ENCODE measurements at regions not wholly inside any gene's neighbourhood (a gene's known extent, or its start where the extent isn't known, plus 50 kb on each side); places are given as distances from the start of the nearest gene placed in this dataset.

GRCh38 chr4:141905751-141906150, 269.4 kb downstream of the IL15 start:
- no peaks in the 10 kb centered on the region for H3K4me1 Mint-ChIP-seq (ENCODE audit: low read depth)
- DNase-seq (no peak), ATAC-seq (no peak)
- H3K4me3 Mint-ChIP-seq = no peak overlapping the region
- H3K27me3 Mint-ChIP-seq (ENCODE audit: low read depth) = no peaks in the 10 kb centered on the region
- no peaks in the 10 kb centered on the region for H3K9me3 Mint-ChIP-seq (ENCODE audit: insufficient read depth)
- H3K27ac Mint-ChIP-seq = no peak overlapping the region
- ChIA-PET CTCF (no interaction called here), POLR2A (no interaction called here)
- H3K36me3 Mint-ChIP-seq (ENCODE audit: low read depth) = no peaks in the 10 kb centered on the region

GRCh38 chr4:141909541-141909940, 273.2 kb downstream of the IL15 start:
- DNase-seq (no peak), ATAC-seq (no peak)
- Mint-ChIP-seq H3K4me1 (ENCODE audit: low read depth) (no peaks in the 10 kb centered on the region), H3K27me3 (ENCODE audit: low read depth) (peaks cover 2% of the 10 kb centered on the region), H3K27ac (no peak overlapping the region), H3K9me3 (ENCODE audit: insufficient read depth) (no peaks in the 10 kb centered on the region), H3K36me3 (ENCODE audit: low read depth) (no peaks in the 10 kb centered on the region), H3K4me3 (no peak overlapping the region)
- ChIA-PET POLR2A (no interaction called here), CTCF (no interaction called here)

- H3K4me1 Mint-ChIP-seq (ENCODE audit: low read depth) = no peaks in the 10 kb centered on the region
- DNase-seq (no peak), ATAC-seq (no peak)
- H3K27ac Mint-ChIP-seq = no peak overlapping the region
- no peaks in the 10 kb centered on the region for H3K36me3 Mint-ChIP-seq (ENCODE audit: low read depth)
- CTCF ChIA-PET = no interaction called here
- POLR2A ChIA-PET = no interaction called here
- peaks cover 2% of the 10 kb centered on the region for H3K27me3 Mint-ChIP-seq (ENCODE audit: low read depth)
- no peak overlapping the region for H3K4me3 Mint-ChIP-seq
- no peaks in the 10 kb centered on the region for H3K9me3 Mint-ChIP-seq (ENCODE audit: insufficient read depth)
These were observed 276.4 kb downstream of the IL15 start for GRCh38 chr4:141912831-141913230.

- no peak overlapping the region for H3K27ac Mint-ChIP-seq
- ATAC-seq = no peak
- POLR2A ChIA-PET = no interaction called here
These were observed 277.5 kb downstream of the IL15 start for GRCh38 chr4:141913928-141914327.

DNA sequence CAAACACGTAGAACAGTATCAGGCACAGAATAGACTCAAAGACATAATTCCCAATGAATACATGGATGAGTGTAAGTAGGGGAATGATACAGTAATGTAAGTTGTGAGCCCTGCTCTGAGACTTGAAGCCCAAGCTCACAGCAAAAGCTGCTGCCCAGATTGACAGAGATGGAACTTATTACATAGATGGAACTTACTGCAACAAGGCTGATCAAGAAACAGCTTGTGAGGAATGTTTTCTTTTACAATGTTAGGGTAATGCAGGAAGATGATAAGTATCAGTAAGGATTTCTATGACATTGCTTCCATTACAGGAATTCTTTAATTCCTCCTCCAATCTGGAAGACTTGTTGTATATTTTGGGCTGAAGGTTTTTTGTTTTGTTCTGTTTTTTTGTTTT, 278.4 kb downstream of the IL15 start:
- CTCF ChIA-PET = no interaction called here
- H3K9me3 Mint-ChIP-seq (ENCODE audit: insufficient read depth) = no peaks in the 10 kb centered on the region
- no peak for ATAC-seq
- H3K36me3 Mint-ChIP-seq (ENCODE audit: low read depth) = no peaks in the 10 kb centered on the region
- H3K4me3 Mint-ChIP-seq = no peak overlapping the region
- POLR2A ChIA-PET = no interaction called here
- H3K27ac Mint-ChIP-seq = no peak overlapping the region
- no peaks in the 10 kb centered on the region for H3K4me1 Mint-ChIP-seq (ENCODE audit: low read depth)
- peaks cover 2% of the 10 kb centered on the region for H3K27me3 Mint-ChIP-seq (ENCODE audit: low read depth)
- DNase-seq = no peak

More at GRCh38 chr4:141913928-141914327, 277.5 kb downstream of the IL15 start:
- Mint-ChIP-seq H3K9me3 (ENCODE audit: insufficient read depth) (no peaks in the 10 kb centered on the region), H3K4me3 (no peak overlapping the region), H3K4me1 (ENCODE audit: low read depth) (no peaks in the 10 kb centered on the region), H3K36me3 (ENCODE audit: low read depth) (no peaks in the 10 kb centered on the region), H3K27me3 (ENCODE audit: low read depth) (peaks cover 2% of the 10 kb centered on the region)
- CTCF ChIA-PET = no interaction called here
- no peak for DNase-seq

- ATAC-seq (no peak), DNase-seq (no peak)
- ChIA-PET POLR2A (no interaction called here), CTCF (no interaction called here)
- no peaks in the 10 kb centered on the region for H3K4me1 Mint-ChIP-seq (ENCODE audit: low read depth)
- H3K36me3 Mint-ChIP-seq (ENCODE audit: low read depth) = no peaks in the 10 kb centered on the region
- no peaks in the 10 kb centered on the region for H3K27me3 Mint-ChIP-seq (ENCODE audit: low read depth)
- H3K9me3 Mint-ChIP-seq (ENCODE audit: insufficient read depth) = no peaks in the 10 kb centered on the region
- no peak overlapping the region for H3K27ac Mint-ChIP-seq
- no peak overlapping the region for H3K4me3 Mint-ChIP-seq
These were observed 283.3 kb downstream of the IL15 start for GRCh38 chr4:141919649-141920048.

- Mint-ChIP-seq H3K4me1 (ENCODE audit: low read depth) (no peaks in the 10 kb centered on the region), H3K9me3 (ENCODE audit: insufficient read depth) (no peaks in the 10 kb centered on the region), H3K27me3 (ENCODE audit: low read depth) (no peaks in the 10 kb centered on the region), H3K36me3 (ENCODE audit: low read depth) (no peaks in the 10 kb centered on the region), H3K27ac (no peak overlapping the region), H3K4me3 (no peak overlapping the region)
- ATAC-seq (no peak), DNase-seq (no peak)
- ChIA-PET CTCF (no interaction called here), POLR2A (no interaction called here)
These were observed 284.9 kb downstream of the IL15 start for GRCh38 chr4:141921293-141921692.

DNA sequence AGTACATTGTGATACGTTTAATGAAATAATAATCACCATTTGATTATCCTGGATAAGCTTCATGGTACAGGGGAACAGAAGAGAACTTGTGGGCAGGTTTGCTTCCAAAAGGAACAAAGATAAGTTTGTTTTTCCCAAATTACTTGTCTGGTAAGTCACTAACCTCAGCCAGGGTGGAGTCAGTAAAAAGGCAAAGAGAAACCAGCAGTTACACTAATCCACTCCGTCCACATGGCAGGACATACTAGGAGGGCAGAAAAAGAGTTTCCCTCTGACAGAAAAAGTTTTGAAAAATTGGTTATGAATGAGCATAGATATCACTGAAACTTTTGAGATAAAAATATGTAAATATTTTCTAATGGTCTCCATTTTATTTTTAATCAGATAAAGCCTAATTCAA, 285.9 kb downstream of the IL15 start:
- ChIA-PET CTCF (no interaction called here), POLR2A (no interaction called here)
- Mint-ChIP-seq H3K4me1 (ENCODE audit: low read depth) (no peaks in the 10 kb centered on the region), H3K27me3 (ENCODE audit: low read depth) (no peaks in the 10 kb centered on the region), H3K27ac (no peak overlapping the region), H3K4me3 (no peak overlapping the region), H3K36me3 (ENCODE audit: low read depth) (no peaks in the 10 kb centered on the region), H3K9me3 (ENCODE audit: insufficient read depth) (no peaks in the 10 kb centered on the region)
- no peak for DNase-seq
- no peak for ATAC-seq

GRCh38 chr4:141926406-141926805, 290.0 kb downstream of the IL15 start:
- no peaks in the 10 kb centered on the region for H3K36me3 Mint-ChIP-seq (ENCODE audit: low read depth)
- DNase-seq = no peak
- ATAC-seq = no peak
- H3K27me3 Mint-ChIP-seq (ENCODE audit: low read depth) = no peaks in the 10 kb centered on the region
- H3K27ac Mint-ChIP-seq = no peak overlapping the region
- ChIA-PET CTCF (no interaction called here), POLR2A (no interaction called here)
- no peak overlapping the region for H3K4me3 Mint-ChIP-seq
- H3K4me1 Mint-ChIP-seq (ENCODE audit: low read depth) = no peaks in the 10 kb centered on the region
- H3K9me3 Mint-ChIP-seq (ENCODE audit: insufficient read depth) = no peaks in the 10 kb centered on the region

DNA sequence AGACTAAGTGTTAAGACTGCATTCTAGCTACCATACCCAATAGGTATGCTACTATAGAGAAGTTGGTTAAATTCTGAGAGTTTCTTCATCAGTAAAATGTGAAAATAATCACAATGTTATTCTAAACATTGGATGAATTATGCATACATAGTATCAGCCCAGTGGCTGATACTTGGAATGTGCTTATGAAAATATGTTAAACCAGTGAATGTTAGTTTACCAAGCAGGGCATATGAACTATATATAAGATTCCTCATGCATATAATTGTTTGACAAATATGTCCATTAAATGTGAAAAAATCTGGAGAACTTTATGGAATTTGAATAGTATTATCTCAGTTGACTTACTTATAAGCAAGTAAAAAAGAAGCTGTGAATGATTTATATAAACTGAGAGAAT, 296.1 kb downstream of the IL15 start:
- ChIA-PET CTCF (no interaction called here), POLR2A (no interaction called here)
- ATAC-seq = no peak
- DNase-seq = no peak
- no peak overlapping the region for H3K4me3 Mint-ChIP-seq
- H3K36me3 Mint-ChIP-seq (ENCODE audit: low read depth) = no peaks in the 10 kb centered on the region
- no peaks in the 10 kb centered on the region for H3K27me3 Mint-ChIP-seq (ENCODE audit: low read depth)
- H3K4me1 Mint-ChIP-seq (ENCODE audit: low read depth) = no peaks in the 10 kb centered on the region
- H3K9me3 Mint-ChIP-seq (ENCODE audit: insufficient read depth) = peaks cover 3% of the 10 kb centered on the region
- H3K27ac Mint-ChIP-seq = no peak overlapping the region

- Mint-ChIP-seq H3K27me3 (ENCODE audit: low read depth) (no peaks in the 10 kb centered on the region), H3K27ac (no peak overlapping the region), H3K4me3 (no peak overlapping the region), H3K9me3 (ENCODE audit: insufficient read depth) (peaks cover 12% of the 10 kb centered on the region), H3K36me3 (ENCODE audit: low read depth) (no peaks in the 10 kb centered on the region), H3K4me1 (ENCODE audit: low read depth) (no peaks in the 10 kb centered on the region)
- DNase-seq (no peak), ATAC-seq (no peak)
- ChIA-PET CTCF (no interaction called here), POLR2A (no interaction called here)
These were observed 297.6 kb downstream of the IL15 start for GRCh38 chr4:141933978-141934377.

DNA sequence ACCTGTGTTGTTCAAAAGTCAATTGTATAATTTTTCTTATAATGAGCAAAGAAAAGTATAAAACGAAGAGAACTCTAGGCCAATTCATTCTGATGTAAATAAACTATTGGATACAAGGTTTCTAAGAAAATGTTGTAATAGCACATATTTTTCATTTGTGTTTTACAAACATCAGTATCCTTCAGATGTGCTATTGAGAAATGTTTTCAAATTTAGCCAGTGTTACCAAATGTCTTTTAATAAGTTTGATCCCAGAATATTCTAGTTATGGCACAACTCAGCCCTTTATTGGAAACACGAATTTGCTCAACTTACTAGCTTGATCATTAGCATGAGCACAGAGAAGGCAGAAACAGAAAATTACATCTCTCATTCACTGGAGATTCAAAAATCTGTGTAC, 319.3 kb downstream of the IL15 start:
- H3K9me3 Mint-ChIP-seq (ENCODE audit: insufficient read depth) = no peaks in the 10 kb centered on the region
- H3K4me3 Mint-ChIP-seq = no peak overlapping the region
- ChIA-PET CTCF (no interaction called here), POLR2A (no interaction called here)
- ATAC-seq = no peak
- H3K27ac Mint-ChIP-seq = no peak overlapping the region
- no peaks in the 10 kb centered on the region for H3K27me3 Mint-ChIP-seq (ENCODE audit: low read depth)
- no peaks in the 10 kb centered on the region for H3K4me1 Mint-ChIP-seq (ENCODE audit: low read depth)
- no peak for DNase-seq
- H3K36me3 Mint-ChIP-seq (ENCODE audit: low read depth) = no peaks in the 10 kb centered on the region

DNA sequence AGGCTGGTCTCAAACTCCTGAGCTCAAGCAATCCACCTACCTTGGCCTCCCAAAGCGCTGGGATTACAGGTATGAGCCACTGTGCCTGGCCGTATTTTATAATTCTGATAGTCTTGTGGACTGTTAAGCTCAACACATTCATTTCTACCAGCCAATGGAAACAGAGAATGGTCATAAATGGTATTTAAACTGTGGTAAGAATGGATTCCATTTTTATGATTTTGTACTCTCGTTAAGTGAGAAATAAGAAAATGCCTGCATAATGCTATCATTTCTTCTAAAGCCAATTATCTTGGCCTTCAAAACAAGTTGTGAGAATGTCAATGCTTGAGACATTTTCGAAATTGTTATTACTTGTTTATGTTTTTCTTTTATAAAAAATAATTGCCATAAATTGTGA, 321.0 kb downstream of the IL15 start:
- DNase-seq (no peak), ATAC-seq (no peak)
- Mint-ChIP-seq H3K36me3 (ENCODE audit: low read depth) (no peaks in the 10 kb centered on the region), H3K27me3 (ENCODE audit: low read depth) (no peaks in the 10 kb centered on the region), H3K4me1 (ENCODE audit: low read depth) (no peaks in the 10 kb centered on the region), H3K9me3 (ENCODE audit: insufficient read depth) (no peaks in the 10 kb centered on the region), H3K4me3 (no peak overlapping the region), H3K27ac (no peak overlapping the region)
- POLR2A ChIA-PET = interaction anchor here (0.6 kb wide), 1 partner anchor 40 kb away, joined by 3 read pairs; no protein-coding TSS in a partner anchor
- CTCF ChIA-PET = no interaction called here

Measured in activated CD8-positive, alpha-beta T cell treated with anti-CD3 and anti-CD28 coated beads, Interleukin-2, amount 10 ng/mL, durations not matched to agents 7 days and 5 days (primary cell).